ENCODE measurements at regions not wholly inside any gene's neighbourhood (a gene's known extent, or its start where the extent isn't known, plus 50 kb on each side); places are given as distances from the start of the nearest gene placed in this dataset.

DNA sequence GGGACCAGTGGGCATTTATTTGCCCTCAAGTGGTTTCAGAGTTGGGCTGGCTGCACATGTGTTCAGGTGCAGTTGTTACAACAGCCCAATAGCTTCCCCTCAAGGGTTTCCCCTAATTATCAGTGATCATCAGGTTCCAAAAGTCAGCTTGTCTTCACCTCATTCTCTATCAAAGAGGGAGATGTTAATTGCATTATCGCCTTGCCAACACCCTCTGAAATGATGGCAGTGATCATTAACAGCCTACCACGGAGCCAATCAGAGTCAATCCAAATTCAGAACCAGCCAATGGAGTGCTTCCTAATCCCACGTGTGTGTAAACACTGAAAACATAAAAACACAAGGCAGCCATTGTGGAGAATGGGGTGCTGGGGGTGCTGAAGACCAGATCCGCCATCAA lies 248.4 kb upstream of the ZNF507 start:
- TF ChIP-seq CTCF (IDR thresholded peaks at IDR 0.05) = no peak
- TF ChIP-seq POLR2A (IDR thresholded peaks at IDR 0.05) = no peak
